ENCODE measurements at regions not wholly inside any gene's neighbourhood (a gene's known extent, or its start where the extent isn't known, plus 50 kb on each side); places are given as distances from the start of the nearest gene placed in this dataset.
"Not testable (repeated sequence)": the region's sequence is repeated elsewhere in the genome, so short reads cannot be mapped to it uniquely, and the experiment has no call there.

DNA sequence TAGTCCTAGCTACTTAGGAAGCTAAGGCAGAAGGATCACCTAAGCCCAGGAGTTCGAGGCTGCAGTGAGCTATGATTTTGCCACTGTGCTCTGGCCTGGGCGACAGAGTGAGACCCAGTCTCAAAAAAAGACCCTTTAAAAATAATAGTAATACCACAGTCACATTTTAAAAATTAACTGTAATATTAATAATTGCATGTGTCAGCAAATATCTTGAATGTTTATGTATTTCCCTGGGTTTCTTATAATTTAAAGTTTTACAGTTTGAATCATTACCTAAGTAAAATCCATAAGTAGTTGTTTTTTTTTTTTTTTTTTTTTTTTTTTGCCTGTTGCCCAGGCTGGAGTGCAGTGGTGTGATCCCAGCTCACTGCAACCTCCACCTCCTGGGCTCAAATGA lies 69.2 kb downstream of the LYZL2 start:
- no peak for DNase-seq (ENCODE audit: low read depth in 4 of 4, low spot score in 3 of 4)

- DNase-seq (ENCODE audit: low read depth in 4 of 4, low spot score in 3 of 4): no peak
Observed at GRCh38 chr10:30559180-30559579, 70.4 kb downstream of the LYZL2 start.

DNA sequence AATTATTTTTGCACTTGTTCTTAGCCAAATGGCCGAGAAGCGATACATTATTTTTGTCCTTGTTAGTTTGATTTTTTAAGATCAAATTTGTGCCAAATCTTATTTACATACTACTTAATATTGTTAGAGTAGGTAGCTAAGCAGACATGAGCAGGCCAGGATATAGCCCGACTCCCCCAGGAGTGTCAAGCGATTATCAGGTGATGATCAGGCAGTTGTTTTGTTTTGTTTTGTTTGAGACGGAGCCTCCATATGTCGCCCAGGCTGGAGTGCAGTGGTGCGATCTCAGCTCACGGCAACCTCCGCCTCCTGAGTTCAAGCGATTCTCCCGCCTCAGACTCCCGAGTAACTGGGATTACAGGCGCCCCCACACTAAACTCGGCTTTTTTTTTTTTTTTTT lies 71.1 kb downstream of the LYZL2 start:
- no peak for DNase-seq (ENCODE audit: low read depth in 4 of 4, low spot score in 3 of 4)

DNA sequence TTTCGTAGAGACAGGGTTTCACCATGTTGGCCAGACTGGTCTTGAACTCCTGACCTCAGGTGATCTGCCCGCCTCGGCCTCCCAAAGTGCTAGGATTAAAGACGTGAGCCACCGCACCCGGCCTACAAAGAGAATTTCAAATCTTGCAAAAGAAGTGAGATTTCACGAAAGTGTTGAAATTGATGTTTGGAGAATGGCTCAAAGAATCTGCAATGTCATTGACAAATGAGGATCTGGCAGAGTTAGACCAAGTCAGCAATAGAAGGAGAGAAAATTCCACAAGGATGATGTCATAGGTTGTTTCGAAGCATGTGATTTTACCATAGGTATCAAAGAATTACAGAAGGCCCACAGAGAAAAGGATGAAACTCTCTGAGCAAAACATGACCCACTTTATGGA lies 71.7 kb downstream of the LYZL2 start:
- DNase-seq (ENCODE audit: low read depth in 4 of 4, low spot score in 3 of 4): no peak

- no peak for DNase-seq (ENCODE audit: low read depth in 4 of 4, low spot score in 3 of 4)
Observed at GRCh38 chr10:30556189-30556588, 73.4 kb downstream of the LYZL2 start.

- no peak for DNase-seq (ENCODE audit: low read depth in 4 of 4, low spot score in 3 of 4)
Observed at GRCh38 chr10:30555465-30555864, 74.1 kb downstream of the LYZL2 start.

DNA sequence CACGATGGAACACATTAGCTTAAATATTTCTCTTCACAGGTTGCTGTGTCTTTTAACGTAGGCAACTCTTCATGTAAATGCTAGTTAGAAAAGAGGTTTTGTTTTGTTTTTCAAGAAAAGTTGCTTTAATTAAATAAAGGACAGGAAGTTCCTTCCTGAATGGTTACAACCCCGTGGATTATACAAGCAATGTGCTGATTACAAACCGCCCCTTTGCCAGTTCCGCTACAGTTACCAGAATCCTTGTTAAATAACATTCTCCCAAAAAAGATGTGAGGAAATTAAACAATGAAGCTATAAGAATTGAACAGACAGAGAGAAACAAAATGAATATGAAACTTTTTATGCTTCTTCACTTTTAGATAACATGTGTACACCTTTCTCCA lies 75.1 kb downstream of the LYZL2 start:
- no peak for DNase-seq (ENCODE audit: low read depth in 4 of 4, low spot score in 3 of 4)

DNA sequence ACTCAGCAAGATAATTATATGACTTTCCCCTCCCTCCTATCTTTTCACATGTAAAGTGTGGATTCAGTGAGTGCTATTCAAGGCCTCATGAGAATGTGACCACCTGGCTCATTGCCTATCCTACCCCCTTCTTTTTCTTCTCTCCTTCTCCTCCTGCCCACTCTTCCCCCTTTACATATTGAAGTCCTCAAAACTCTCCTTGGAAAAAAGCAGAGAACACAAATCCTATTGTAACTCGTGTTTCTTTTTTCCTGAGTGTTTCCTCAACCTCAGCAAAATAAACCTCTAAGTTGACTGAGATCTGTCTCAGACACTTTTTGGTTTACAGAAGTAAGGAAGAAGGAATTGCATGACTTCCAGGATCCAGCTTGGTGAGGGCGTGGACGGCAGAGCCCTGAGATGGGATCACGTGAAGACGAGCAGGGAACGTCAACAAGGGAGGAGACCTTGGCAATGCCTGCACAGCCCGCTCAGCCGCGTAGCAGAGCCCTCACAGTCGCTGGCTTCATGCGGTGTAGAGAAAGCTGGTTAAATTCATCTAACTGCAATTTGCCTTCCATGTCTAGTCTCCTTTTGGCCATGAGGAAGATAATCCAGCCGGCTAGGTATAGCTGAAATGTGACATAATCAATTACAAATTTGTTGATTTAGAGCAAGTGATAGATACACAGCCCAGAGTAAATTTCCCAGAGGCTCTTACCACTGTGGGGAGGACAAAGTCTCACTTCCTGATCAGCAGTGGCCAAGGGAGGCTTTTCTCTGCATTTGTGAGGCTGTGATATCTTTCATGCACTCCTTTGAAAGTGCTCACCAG lies 75.7 kb downstream of the LYZL2 start:
- DNase-seq (ENCODE audit: low read depth in 4 of 4, low spot score in 3 of 4): no peak

GRCh38 chr10:30553018-30553625 lies 76.4 kb downstream of the LYZL2 start:
- no peak for DNase-seq (ENCODE audit: low read depth in 4 of 4, low spot score in 3 of 4)

GRCh38 chr10:30550967-30551815 lies 78.4 kb downstream of the LYZL2 start:
- DNase-seq (ENCODE audit: low read depth in 4 of 4, low spot score in 3 of 4): no peak

- not testable (repeated sequence) for DNase-seq (ENCODE audit: low read depth in 4 of 4, low spot score in 3 of 4)
Observed at GRCh38 chr10:30549134-30549687, 80.3 kb downstream of the LYZL2 start.

DNA sequence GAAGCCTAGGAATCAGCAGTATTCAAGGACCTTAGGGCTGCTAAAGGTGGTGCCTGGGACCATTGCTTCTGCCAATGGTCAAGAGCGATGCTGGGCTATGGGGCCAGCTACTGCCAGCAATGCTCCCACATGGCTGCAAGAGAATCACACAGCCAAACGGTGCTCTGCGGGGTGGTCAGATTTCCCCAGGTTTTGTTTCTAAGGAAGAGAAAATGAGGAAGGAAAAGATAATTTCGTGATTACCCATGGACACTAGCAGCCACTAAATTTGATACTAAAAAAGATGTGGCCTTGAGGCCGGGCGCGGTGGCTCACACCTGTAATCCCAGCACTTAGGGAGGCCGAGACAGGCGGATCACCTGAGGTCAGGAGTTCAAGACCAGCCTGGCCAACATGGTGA lies 83.0 kb downstream of the LYZL2 start:
- no peak for DNase-seq (ENCODE audit: low read depth in 4 of 4, low spot score in 3 of 4)

DNA sequence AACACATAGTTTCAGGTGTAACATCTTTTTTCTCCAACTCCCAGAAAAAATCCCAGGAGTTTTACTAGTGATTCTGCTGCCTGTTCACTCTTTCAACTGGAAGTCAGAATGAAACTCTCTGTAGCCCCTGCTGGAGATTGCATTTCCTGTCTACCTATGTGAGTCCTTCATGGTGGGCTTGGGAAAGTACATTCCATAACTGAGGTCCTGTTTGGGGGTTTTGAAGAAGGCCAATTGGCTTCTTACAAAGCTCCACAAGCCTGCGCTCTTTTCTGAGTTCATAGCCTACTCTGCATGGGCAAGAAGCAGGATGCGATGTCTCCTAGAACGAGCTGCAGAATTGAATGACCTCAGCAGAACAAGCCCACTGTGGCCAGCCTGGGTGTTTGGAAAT lies 86.7 kb downstream of the LYZL2 start:
- DNase-seq (ENCODE audit: low read depth in 4 of 4, low spot score in 3 of 4): no peak

DNA sequence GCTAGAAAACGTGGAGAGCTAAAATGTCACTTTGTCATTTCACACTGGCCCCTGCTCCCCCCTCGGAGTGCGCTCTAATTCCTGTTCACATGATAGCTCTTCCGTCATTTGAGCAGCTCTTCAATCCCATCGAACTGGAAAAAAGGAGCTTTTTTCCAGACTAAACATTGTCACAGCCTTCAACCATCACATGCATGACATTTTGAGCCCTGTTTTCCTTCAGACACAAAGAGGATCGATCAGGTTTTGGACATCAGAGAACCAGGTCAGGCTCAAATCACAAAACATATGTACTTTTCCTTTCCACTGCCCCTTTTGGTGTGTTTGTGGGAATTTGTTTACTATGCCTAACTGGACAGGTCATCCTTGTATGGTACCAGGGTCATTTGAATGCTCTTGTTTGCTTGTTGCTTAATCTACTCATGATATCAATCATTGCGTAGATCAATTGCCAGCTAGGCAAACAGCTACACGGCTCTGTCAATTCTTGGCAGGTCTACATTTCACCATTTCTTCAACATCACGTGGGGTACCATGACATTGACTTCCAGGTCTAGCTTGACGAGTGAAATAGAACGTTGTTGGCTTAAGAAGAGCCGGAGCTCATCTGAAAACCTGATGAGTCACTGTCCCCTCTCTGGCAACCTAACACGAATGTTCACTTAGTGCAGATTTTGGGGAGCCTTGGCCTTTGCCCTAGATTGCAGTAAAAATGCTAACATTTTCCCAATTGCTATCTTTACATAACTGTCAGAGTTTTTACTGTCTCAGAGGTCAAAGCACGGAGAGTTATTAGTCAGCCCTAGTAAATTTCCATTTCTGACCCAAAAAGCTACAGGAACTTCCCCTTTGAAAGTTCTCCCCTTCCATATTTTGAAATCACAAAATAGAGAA lies 87.3 kb downstream of the LYZL2 start:
- no peak for DNase-seq (ENCODE audit: low read depth in 4 of 4, low spot score in 3 of 4)

- no peak for DNase-seq (ENCODE audit: low read depth in 4 of 4, low spot score in 3 of 4)
Observed at GRCh38 chr10:30540276-30540675, 89.3 kb downstream of the LYZL2 start.

GRCh38 chr10:30538086-30538485 lies 91.5 kb downstream of the LYZL2 start:
- no peak for DNase-seq (ENCODE audit: low read depth in 4 of 4, low spot score in 3 of 4)

- DNase-seq (ENCODE audit: low read depth in 4 of 4, low spot score in 3 of 4): no peak
Observed at GRCh38 chr10:30537586-30537985, 92.0 kb downstream of the LYZL2 start.

GRCh38 chr10:30537158-30537557 lies 92.4 kb downstream of the LYZL2 start:
- not testable (repeated sequence) for DNase-seq (ENCODE audit: low read depth in 4 of 4, low spot score in 3 of 4)

GRCh38 chr10:30536578-30536977 lies 93.0 kb downstream of the LYZL2 start:
- no peak for DNase-seq (ENCODE audit: low read depth in 4 of 4, low spot score in 3 of 4)

DNA sequence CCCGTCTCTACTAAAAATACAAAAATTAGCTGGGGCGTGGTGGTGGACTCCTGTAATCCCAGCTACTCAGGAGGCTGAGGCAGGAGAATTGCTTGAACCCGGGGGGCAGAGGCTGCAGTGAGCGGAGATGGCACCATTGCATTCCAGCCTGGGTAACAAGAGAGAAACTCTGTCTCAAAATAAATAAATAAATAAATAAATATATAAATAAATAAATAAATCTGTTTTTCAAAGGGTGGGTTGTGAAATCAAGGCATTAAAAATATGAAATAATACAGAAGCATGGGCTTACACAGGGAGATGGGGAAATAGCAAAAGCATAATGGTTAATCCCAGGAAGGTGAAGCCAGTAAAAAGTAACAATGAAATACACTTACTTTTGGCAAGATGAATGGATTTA lies 93.9 kb downstream of the LYZL2 start:
- DNase-seq (ENCODE audit: low read depth in 4 of 4, low spot score in 3 of 4): no peak

Measured in left renal pelvis (tissue), 4 donors.